SK-MEL-5 (cell line): ENCODE measurements at regions not wholly inside any gene's neighbourhood (a gene's known extent, or its start where the extent isn't known, plus 50 kb on each side); places are given as distances from the start of the nearest gene placed in this dataset.

Experiments
- DNase-seq: peaks from one replicate; pipeline ENCODE4 v3.0.0-alpha.2; 2016; ENCODE audit warnings: low read depth, low spot score
- in situ Hi-C: cut with HindIII; loops from 2 replicates; pipeline ENCODE4 v1.10.0; 2016; ENCODE audit warnings: low sequenced_read_pairs, high pct_unique_total_duplicates, low pct_unique_long_range_greater_than_20kb

GRCh38 chr4:144353292-144353691 lies 212.8 kb upstream of the GYPA start:
- in situ Hi-C loops, result no loop called here
- DNase-seq, result no peak

- in situ Hi-C loops, result no loop called here
- DNase-seq, result peak; percentile 49
Measured at GRCh38 chr4:144355811-144356757, 215.6 kb upstream of the GYPA start.

- DNase-seq, result no peak
Measured at GRCh38 chr4:144356941-144357381, 216.4 kb upstream of the GYPA start.

GRCh38 chr4:144357975-144358374 lies 217.5 kb upstream of the GYPA start:
- no peak for DNase-seq
- in situ Hi-C loops, result no loop called here

More at GRCh38 chr4:144356941-144357381, 216.4 kb upstream of the GYPA start:
- in situ Hi-C loops, result no loop called here

- in situ Hi-C loops, result no loop called here
- no peak for DNase-seq
Measured at GRCh38 chr4:144360146-144360793, 219.8 kb upstream of the GYPA start.

- no peak for DNase-seq
- in situ Hi-C loops, result no loop called here
Measured at GRCh38 chr4:144362366-144362765, 221.8 kb upstream of the GYPA start.

GRCh38 chr4:144363890-144364289 lies 223.4 kb upstream of the GYPA start:
- DNase-seq, result no peak
- in situ Hi-C loops, result no loop called here

GRCh38 chr4:144366425-144366824 lies 225.9 kb upstream of the GYPA start:
- in situ Hi-C loops, result no loop called here
- no peak for DNase-seq

GRCh38 chr4:144371485-144371884 lies 231.0 kb upstream of the GYPA start:
- no peak for DNase-seq
- in situ Hi-C loops, result no loop called here

- DNase-seq, result no peak
- in situ Hi-C loops, result no loop called here
Measured at GRCh38 chr4:144374065-144374464, 233.5 kb upstream of the GYPA start.

- no peak for DNase-seq
- in situ Hi-C loops, result no loop called here
Measured at GRCh38 chr4:144376866-144377265, 236.3 kb upstream of the GYPA start.

- DNase-seq, result no peak
- in situ Hi-C loops, result no loop called here
Measured at GRCh38 chr4:144384408-144384807, 243.9 kb upstream of the GYPA start.

GRCh38 chr4:144399927-144400326 lies 246.0 kb upstream of the HHIP start:
- DNase-seq, result peak; percentile 25
- in situ Hi-C loops, result no loop called here

- DNase-seq, result no peak
- in situ Hi-C loops, result no loop called here
Measured at GRCh38 chr4:144402176-144402575, 243.8 kb upstream of the HHIP start.

- no peak for DNase-seq
- in situ Hi-C loops, result no loop called here
Measured at GRCh38 chr4:144402999-144403398, 243.0 kb upstream of the HHIP start.

GRCh38 chr4:144403893-144404292 lies 242.1 kb upstream of the HHIP start:
- no peak for DNase-seq
- in situ Hi-C loops, result no loop called here

- in situ Hi-C loops, result no loop called here
- DNase-seq, result no peak
Measured at GRCh38 chr4:144409525-144409924, 236.4 kb upstream of the HHIP start.

- in situ Hi-C loops, result no loop called here
Measured at GRCh38 chr4:144410230-144410783, 235.6 kb upstream of the HHIP start.

GRCh38 chr4:144411119-144411518 lies 234.8 kb upstream of the HHIP start:
- no peak for DNase-seq
- in situ Hi-C loops, result no loop called here

More at GRCh38 chr4:144410230-144410783, 235.6 kb upstream of the HHIP start:
- no peak for DNase-seq
